Uterus (tissue), 2 donors: ENCODE measurements at regions not wholly inside any gene's neighbourhood (a gene's known extent, or its start where the extent isn't known, plus 50 kb on each side); places are given as distances from the start of the nearest gene placed in this dataset.

Experiments
- POLR2A ChIP-seq, 2 donors: fragments of 450-650 bp; IDR thresholded peaks; one replicate each; pipeline ENCODE4 v1.6.1; 2016; ENCODE audit warnings: antibody characterized with exemption in 2 of 2, mild to moderate bottlenecking in 1 of 2, moderate library complexity in 1 of 2
- TF ChIP-seq, protein P1 (sequence below), 4 experiments: fragments of 200-600 bp in 2 of 4; fragments of 450-650 bp in 2 of 4; sonication (generic) in 2 of 4; IDR thresholded peaks; one replicate each; pipeline ENCODE4 v1.5.1; 2016 to 2019; ENCODE audit warnings: antibody characterized with exemption in 4 of 4, mild to moderate bottlenecking in 2 of 4, moderate library complexity in 1 of 4

DNA sequence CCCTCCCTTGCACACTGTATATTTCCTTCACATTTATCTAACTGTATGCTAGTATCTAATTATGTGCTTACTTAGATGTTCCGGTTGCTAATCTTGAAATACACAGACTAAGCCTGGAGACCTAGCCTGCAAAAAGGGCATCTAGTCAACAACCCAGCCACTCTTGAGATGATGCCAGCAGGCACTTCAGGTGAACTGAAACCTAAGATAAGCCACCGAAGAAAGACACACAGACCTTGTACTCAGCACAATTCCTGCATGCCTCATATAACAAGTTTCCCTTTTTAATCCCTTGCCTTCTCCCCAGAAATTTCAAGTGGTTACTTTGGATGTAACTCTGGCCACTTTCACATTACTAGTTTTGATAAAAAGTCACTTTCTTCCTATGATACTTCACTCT lies 2506.6 kb downstream of the ARAP2 start:
- TF ChIP-seq, protein P1, sequence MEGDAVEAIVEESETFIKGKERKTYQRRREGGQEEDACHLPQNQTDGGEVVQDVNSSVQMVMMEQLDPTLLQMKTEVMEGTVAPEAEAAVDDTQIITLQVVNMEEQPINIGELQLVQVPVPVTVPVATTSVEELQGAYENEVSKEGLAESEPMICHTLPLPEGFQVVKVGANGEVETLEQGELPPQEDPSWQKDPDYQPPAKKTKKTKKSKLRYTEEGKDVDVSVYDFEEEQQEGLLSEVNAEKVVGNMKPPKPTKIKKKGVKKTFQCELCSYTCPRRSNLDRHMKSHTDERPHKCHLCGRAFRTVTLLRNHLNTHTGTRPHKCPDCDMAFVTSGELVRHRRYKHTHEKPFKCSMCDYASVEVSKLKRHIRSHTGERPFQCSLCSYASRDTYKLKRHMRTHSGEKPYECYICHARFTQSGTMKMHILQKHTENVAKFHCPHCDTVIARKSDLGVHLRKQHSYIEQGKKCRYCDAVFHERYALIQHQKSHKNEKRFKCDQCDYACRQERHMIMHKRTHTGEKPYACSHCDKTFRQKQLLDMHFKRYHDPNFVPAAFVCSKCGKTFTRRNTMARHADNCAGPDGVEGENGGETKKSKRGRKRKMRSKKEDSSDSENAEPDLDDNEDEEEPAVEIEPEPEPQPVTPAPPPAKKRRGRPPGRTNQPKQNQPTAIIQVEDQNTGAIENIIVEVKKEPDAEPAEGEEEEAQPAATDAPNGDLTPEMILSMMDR (IDR thresholded peaks at IDR 0.05) = no peak
- TF ChIP-seq POLR2A (IDR thresholded peaks at IDR 0.05) = no peak
